HG03025 (cell line): ENCODE measurements at regions not wholly inside any gene's neighbourhood (a gene's known extent, or its start where the extent isn't known, plus 50 kb on each side); places are given as distances from the start of the nearest gene placed in this dataset.
"Not testable (repeated sequence)": the region's sequence is repeated elsewhere in the genome, so short reads cannot be mapped to it uniquely, and the experiment has no call there.

Experiments
- ATAC-seq: cut with Tn5 transposase; IDR thresholded peaks from one replicate; pipeline ENCODE4 v1.9.1; 2021; ENCODE audit warnings: mild to moderate bottlenecking, moderate library complexity; ENCODE audit not compliant: unreplicated experiment, low FRiP score

DNA sequence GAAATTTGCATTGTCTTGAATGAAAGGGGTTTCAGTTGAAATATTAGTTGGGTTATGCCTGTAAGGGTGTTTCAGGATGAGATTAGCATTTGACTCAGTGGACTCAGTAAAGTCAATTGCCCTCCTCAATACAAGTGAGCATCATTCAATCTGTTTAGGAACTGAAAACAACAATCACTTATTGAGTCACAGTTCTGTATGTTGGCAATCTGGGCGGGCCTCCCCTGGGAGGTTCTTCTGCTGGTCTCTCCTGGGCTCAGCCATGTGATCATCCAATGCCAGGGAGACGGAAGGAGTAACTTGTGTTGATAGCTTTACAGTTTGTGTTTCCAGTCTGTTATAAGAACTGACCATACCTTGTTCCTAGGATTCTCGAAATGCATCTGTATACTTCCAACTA, 262.9 kb upstream of the RUNX1 start:
- ATAC-seq, result no peak

DNA sequence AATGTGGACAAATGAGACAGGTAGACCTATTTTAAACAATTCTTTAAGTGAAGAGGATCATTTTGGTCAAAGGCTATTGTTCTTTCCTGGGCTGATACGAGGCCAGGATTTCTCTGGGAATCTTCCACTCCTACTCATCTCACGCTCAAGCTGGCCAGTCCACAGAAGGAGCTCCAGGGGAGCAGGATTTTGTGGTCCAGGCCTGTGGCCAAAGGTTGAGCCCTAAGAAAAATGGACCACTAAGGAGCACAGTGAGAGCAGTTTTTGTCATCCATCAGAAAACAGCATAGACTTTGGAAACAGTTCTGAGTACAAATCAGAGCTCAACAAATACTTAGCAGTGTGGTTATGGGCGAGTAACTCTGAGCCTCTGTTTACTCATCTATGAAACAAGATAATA, 260.2 kb upstream of the RUNX1 start:
- ATAC-seq, result no peak

- no peak for ATAC-seq
Measured at GRCh38 chr21:35303085-35303484, 254.0 kb upstream of the RUNX1 start.

GRCh38 chr21:35298757-35299156, 249.7 kb upstream of the RUNX1 start:
- no peak for ATAC-seq

DNA sequence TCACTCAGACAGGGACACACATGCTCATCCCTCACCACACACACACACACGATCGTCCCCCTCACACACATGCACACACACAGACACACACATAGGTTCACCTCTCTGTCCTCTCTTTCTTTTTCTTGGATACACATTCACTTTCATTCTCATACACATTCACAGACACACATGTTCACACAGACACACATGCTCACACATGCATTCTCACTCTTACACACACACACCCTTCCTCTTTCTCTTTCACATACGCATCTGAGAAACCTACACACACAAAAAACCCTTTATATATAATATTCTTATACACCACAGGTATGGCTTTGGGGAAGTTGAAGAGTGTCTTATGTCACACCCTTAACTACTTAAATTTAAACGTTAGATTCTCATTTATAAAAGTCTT, 248.6 kb upstream of the RUNX1 start:
- no peak for ATAC-seq

DNA sequence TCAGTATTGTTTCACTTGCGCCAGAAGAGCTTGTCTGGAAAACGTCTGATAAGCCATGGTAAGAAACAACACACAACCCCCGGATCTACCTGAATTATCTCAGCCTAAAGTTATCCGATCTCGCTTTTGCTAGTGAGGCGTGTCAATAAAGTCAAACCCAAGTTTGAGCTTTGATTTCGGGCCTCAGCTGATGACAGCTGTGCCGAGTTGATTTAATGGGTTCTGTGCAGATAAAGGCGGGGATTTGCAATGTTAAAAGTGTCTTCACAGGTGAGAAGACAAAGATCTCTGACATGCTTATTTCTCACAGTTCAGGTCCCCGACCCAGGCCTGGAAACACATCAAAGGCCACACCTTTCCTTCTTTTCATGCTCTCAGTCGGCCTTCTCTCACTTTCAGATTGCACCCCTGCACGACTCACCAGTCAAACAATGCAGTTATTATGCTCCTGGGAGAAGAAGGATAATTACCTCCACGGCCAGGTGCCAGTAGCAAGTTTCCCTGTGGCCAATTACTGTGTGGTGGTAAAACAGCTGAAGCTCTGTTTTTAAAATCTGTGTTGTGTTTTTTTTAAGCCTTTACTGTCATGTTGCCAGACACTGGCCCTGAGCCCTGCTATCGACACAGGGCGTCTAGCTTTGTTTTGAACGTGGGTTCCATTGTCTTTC, 245.3 kb upstream of the RUNX1 start:
- ATAC-seq, result no peak

- no peak for ATAC-seq
Measured at GRCh38 chr21:35291973-35292627, 243.0 kb upstream of the RUNX1 start.

DNA sequence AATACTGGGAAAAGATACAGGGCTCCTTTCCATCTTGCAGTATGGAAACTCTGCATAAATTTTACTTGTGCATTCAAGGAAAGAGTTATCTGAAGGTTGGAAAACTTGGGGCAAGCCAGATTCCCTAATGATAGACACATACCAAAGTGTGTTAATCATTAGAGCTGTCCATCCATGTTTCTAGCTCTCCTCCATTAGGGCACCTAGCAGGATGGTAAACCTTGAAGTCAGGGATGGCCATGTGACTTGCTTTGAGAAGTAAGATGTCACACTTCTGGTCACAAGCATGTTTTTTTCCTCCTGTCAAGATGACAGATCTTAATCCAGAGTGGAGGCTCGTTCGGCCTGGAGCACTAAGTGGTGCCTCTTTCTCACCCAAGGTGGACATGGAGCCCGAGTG, 241.9 kb upstream of the RUNX1 start:
- ATAC-seq, result no peak

DNA sequence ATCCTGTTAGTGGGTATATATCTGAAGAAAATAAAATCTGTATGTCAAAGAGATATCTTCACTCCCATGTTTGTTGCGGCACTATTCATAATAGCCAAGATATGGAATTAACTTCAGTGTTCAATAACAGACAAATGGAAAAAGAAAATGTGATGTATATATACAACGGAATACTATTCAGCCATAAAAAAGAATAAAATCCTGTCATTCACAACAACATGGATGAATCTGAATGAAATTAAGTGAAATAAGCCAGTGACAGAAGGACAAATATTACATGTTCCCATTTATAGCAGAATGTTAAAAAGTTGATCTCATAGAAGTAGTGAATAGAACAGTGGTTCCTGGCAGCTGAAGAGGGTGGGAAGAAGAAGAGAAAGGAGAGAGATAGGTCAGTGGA, 239.1 kb upstream of the RUNX1 start:
- ATAC-seq, result no peak

DNA sequence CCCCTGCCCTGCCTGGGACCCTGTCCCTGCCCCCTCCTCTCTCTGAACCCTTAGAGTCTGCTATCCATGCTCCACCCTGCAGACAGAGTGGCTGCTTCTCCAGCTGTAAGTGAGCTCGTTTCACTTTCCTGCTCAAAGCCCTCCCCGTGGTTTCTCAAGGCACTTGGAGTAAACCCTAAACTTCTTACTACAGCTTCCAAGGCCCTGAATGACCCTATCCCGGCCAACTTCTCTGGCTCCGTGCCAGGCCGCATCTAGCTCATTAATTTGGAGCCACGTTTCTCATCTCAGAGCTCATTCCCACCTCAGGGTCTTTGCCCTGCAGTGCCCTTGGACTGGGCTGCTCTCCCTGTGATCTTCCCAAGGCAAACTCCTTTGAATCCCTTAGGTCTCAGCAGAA, 235.1 kb upstream of the RUNX1 start:
- no peak for ATAC-seq

DNA sequence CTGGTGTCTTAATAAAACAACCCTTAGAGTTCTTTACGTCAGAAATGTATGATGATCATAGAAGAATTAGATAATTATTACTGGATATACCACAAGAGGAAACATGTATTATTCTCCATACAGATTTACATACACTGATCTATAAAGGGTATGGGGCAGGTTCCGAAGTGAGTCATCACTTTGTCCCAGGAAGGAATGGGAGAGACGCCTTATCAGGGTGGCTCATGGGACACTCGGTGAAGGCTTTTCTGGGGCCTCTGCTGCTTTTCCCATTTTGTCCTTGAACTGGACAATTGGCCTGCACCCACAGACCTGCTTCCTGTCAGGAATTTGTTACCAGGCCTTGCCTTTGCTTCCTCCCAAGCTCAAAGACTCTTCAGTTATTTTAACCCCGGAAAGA, 233.8 kb upstream of the RUNX1 start:
- no peak for ATAC-seq

DNA sequence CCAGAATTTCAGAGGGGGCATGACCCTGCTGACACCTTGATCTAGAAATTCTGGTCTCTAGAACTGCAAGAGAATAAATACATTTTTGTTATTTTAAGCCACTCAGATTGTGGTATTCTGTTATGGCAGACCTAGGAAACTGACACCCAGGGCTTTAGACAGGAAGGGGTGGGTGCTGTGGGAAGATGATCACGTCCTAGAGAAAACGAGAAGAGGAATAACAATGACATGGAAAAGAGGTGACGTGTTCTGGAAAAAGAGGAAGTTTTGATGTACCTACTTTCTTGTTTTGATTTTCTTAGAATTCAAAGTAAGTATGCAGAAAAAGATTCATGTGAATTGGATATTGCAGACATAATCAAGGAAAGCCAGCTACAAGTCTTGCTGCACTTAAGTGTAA, 232.9 kb upstream of the RUNX1 start:
- no peak for ATAC-seq

GRCh38 chr21:35280231-35280630, 231.1 kb upstream of the RUNX1 start:
- no peak for ATAC-seq

GRCh38 chr21:35275776-35276175, 226.7 kb upstream of the RUNX1 start:
- no peak for ATAC-seq

DNA sequence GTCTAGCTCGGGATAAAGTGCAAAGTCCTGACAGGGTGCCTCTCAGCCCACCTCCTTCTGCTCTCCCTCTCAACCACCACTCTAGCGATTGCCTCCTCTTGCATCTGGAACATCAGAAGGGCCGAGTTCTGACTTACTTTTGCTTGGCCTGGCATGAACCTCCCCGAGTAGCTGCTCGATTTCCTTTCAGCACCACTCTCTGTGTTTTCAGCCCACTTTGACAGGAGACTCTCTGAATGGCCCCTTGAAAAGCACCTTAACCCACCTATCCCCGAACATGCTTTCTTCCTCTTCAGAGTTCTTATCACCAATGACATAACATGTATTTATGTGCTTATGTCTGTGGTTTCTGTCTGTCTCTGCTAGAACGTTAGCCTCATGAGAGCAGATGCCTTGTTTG, 225.8 kb upstream of the RUNX1 start:
- no peak for ATAC-seq

DNA sequence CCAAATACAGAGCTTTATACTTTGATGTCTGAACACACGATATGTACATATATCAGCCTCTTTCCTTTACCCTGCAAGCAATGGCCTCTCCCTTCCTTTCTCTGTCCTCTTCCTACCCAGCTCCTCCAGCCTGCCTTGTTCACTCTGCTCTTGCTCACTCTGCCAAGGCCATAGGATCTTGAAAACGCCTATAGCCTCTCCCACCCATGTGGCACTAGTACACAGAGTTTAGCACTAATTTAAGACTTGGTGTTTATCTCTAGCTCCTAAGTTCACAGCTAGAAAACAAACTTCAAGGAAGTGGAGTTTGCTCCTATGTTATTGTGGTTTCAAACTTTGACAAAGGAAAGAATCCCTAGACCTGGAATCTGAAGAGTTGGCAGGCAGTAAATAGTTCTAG, 225.0 kb upstream of the RUNX1 start:
- ATAC-seq, result no peak

DNA sequence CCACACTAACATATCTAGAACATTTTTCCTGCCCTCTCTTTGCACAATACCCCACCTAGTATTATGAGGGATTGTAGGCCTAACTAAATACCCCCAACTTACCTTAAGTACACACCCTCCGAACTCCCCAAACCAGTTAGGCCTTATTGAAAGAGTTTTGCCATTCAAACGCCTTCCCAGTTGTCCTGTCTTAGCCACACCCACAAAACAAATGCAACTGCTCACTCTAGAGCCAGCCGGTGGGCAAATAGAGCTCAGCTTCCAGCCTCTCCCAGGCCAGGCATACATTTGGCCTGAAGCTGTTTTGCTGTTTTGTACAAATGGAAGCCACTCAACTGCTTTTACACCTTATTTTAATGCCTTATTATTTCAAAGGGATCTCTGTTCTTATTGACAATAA, 224.2 kb upstream of the RUNX1 start:
- ATAC-seq, result no peak

DNA sequence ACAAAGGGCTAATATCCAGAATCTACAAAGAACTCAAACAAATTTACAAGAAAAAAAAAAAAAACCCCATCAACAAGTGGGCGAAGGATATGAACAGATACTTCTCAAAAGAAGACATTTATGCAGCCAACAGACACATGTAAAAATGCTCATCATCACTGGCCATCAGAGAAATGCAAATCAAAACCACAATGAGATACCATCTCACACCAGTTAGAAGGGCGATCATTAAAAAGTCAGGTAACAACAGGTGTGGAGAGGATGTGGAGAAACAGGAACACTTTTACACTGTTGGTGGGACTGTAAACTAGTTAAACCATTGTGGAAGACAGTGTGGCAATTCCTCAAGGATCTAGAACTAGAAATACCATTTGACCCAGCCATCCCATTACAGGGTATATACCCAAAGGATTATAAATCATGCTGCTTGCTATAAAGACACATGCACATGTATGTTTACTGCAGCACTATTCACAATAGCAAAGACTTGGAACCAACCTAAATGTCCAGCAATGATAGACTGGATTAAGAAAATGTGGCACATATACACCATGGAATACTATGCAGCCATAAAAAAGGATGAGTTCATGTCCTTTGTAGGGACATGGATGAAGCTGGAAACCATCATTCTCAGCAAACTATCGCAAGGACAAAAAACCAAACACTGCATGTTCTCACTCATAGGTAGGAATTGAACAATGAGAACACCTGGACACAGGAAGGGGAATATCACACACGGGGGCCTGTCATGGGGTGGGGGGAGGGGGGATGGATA, 222.4 kb upstream of the RUNX1 start:
- not testable (repeated sequence) for ATAC-seq

GRCh38 chr21:35268817-35269216, 219.7 kb upstream of the RUNX1 start:
- no peak for ATAC-seq

- no peak for ATAC-seq
Measured at GRCh38 chr21:35268261-35268660, 219.2 kb upstream of the RUNX1 start.

GRCh38 chr21:35266546-35266945, 217.4 kb upstream of the RUNX1 start:
- ATAC-seq, result no peak
